SU-DHL-6 (cell line): ENCODE measurements at regions not wholly inside any gene's neighbourhood (a gene's known extent, or its start where the extent isn't known, plus 50 kb on each side); places are given as distances from the start of the nearest gene placed in this dataset.
A peak's percentile ranks its signal among the peaks of the same experiment; 100 is the strongest.
"Not testable (repeated sequence)": the region's sequence is repeated elsewhere in the genome, so short reads cannot be mapped to it uniquely, and the experiment has no call there.

ENCODE experiments used
- H2AFZ ChIP-seq: fragments of 200-600 bp; sonication (generic); 2 replicates; pipeline ENCODE4 v1.6.1; 2014; ENCODE audit warnings: low read depth, mild to moderate bottlenecking, moderate library complexity, mixed read lengths, antibody characterized with exemption, low read length; ENCODE audit not compliant: severe bottlenecking
- H3F3A ChIP-seq: fragments of 200-600 bp; shearing (Covaris generic); 2 replicates; pipeline ENCODE4 v1.6.0; 2016; ENCODE audit warnings: antibody characterized with exemption, mild to moderate bottlenecking; ENCODE audit not compliant: insufficient read depth
- H3K27ac ChIP-seq: fragments of 200-600 bp; sonication (generic); 2 replicates; pipeline ENCODE4 v1.5.1; 2016; ENCODE audit warnings: low read depth, mild to moderate bottlenecking, low read length, moderate library complexity, mixed read lengths
- H3K27me3 ChIP-seq: fragments of 200-600 bp; sonication (generic), shearing (Covaris generic); 2 replicates; pipeline ENCODE4 v1.6.0; 2014; ENCODE audit warnings: mild to moderate bottlenecking, low read length
- H3K36me3 ChIP-seq: fragments of 200-600 bp; sonication (generic); 2 replicates; pipeline ENCODE4 v1.6.1; 2014; ENCODE audit warnings: mild to moderate bottlenecking, low read length, mixed read lengths
- H3K4me2 ChIP-seq: fragments of 300-600, 200-600 bp; shearing (Covaris generic), sonication (generic); 2 replicates; pipeline ENCODE4 v1.6.0; 2014; ENCODE audit warnings: low read length, low read depth, mild to moderate bottlenecking; ENCODE audit not compliant: poor library complexity, severe bottlenecking
- H3K4me3 ChIP-seq: fragments of 200-600 bp; sonication (generic); 2 replicates; pipeline ENCODE4 v1.5.1; 2014; ENCODE audit warnings: antibody characterized with exemption, low read length, mild to moderate bottlenecking, mixed read lengths; ENCODE audit not compliant: insufficient read depth, poor library complexity, severe bottlenecking
- H3K79me2 ChIP-seq: fragments of 200-600 bp; sonication (generic); 2 replicates; pipeline ENCODE4 v1.6.1; 2014; ENCODE audit warnings: mild to moderate bottlenecking, low read length, moderate library complexity; ENCODE audit not compliant: insufficient read depth
- H3K9ac ChIP-seq: fragments of 200-600 bp; sonication (generic); 2 replicates; pipeline ENCODE4 v1.7.0; 2014; ENCODE audit warnings: mild to moderate bottlenecking, low read length
- H3K9me2 ChIP-seq: fragments of 200-600 bp; sonication (generic); replicated peaks from 2 replicates; pipeline ENCODE4 v1.6.1; 2014; ENCODE audit warnings: low read length; ENCODE audit not compliant: insufficient read depth
- H3K9me3 ChIP-seq: fragments of 200-600 bp; sonication (generic); 2 replicates; pipeline ENCODE4 v1.6.1; 2014; ENCODE audit warnings: low read length, mixed read lengths; ENCODE audit not compliant: insufficient read depth
- H4K20me1 ChIP-seq: fragments of 200-600 bp; sonication (generic); 2 replicates; pipeline ENCODE4 v1.6.1; 2014; ENCODE audit warnings: low read depth, mild to moderate bottlenecking, antibody characterized with exemption, low read length, moderate library complexity, mixed read lengths
- CTCF ChIP-seq: fragments of 200-600 bp; sonication (generic); IDR thresholded peaks from one replicate; pipeline ENCODE4 v1.5.1; 2017; ENCODE audit warnings: antibody characterized with exemption, mild to moderate bottlenecking, low read length, moderate library complexity; ENCODE audit not compliant: insufficient read depth, poor library complexity, severe bottlenecking
- EZH2phosphoT487 ChIP-seq: fragments of 200-600 bp; sonication (generic), shearing (Covaris generic); conservative IDR thresholded peaks from 2 replicates; pipeline ENCODE4 v1.6.1; 2018; ENCODE audit warnings: mild to moderate bottlenecking, antibody characterized with exemption, low read length, moderate library complexity, mixed read lengths

GRCh38 chr15:77915261-77915960, 162.1 kb downstream of the TBC1D2B start:
- TF ChIP-seq CTCF (no peak), EZH2phosphoT487 (no peak)

GRCh38 chr15:77914531-77914930, 163.0 kb downstream of the TBC1D2B start:
- not testable (repeated sequence) for H3K27ac ChIP-seq, H3K9ac ChIP-seq, H3F3A ChIP-seq, H3K27me3 ChIP-seq, H2AFZ ChIP-seq, H3K79me2 ChIP-seq, H3K36me3 ChIP-seq, H3K4me3 ChIP-seq, H4K20me1 ChIP-seq, H3K9me2 ChIP-seq, H3K9me3 ChIP-seq, H3K4me2 ChIP-seq

More at GRCh38 chr15:77915261-77915960, 162.1 kb downstream of the TBC1D2B start:
- Histone ChIP-seq H3K9me2 (no peaks in the 10 kb centered on the region), H3K27me3 (no peaks in the 10 kb centered on the region), H3K4me2 (no peak overlapping the region), H4K20me1 (no peaks in the 10 kb centered on the region), H3F3A (no peaks in the 10 kb centered on the region), H2AFZ (no peak overlapping the region), H3K9ac (no peak overlapping the region), H3K27ac (no peak overlapping the region), H3K4me3 (no peak overlapping the region), H3K36me3 (no peaks in the 10 kb centered on the region), H3K79me2 (no peaks in the 10 kb centered on the region), H3K9me3 (no peaks in the 10 kb centered on the region)

DNA sequence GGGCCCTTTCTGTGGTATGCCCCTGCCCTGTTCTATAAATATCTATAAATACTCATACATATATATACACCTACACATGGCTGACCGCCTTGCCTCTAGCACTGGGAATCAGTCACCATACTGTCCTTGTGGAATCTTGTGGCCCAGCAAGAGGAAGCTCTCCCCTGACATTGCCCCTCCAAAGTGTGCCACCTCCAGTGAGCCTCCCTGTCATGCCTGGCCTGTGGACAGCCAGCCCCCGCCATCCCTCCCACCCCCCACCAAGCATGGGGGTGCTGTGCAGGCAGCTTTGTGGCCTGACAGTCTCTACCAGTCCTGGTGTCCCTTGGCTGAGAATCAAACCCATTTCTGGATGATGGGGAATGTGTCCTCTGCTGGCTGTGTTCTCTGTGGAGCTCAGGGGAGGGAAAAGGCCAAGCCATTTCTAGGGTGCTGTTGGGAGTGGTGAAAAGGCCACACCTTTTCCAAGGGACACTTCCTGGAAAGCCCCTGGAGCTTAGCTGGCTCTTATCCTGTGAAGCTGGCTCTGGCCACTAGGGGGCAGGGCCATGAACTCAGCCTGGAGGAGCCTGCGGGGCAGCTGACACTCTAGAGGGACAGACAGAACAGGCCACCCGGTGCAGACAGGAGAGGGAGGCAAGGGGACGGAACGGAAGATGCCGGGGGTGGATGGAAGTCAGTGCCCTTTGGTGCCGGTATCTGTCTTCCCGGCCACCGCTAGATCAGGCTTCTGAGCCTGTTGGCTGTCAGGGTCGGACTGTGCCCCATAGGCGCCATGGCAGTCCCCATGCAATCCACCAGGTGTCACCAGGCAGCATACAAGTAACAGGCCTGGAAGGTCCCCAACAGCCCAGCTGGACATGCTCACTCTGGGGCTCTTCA, 167.2 kb downstream of the TBC1D2B start:
- H3K9me2 ChIP-seq, H4K20me1 ChIP-seq, H3K9me3 ChIP-seq, H3F3A ChIP-seq, H3K36me3 ChIP-seq, H3K79me2 ChIP-seq, H3K27ac ChIP-seq, H3K27me3 ChIP-seq: not testable (repeated sequence)
- Histone ChIP-seq H3K4me3 (peak overlapping the region; percentile 37), H3K4me2 (peak overlapping the region; percentile 65), H2AFZ (peak overlapping the region; percentile 88), H3K9ac (peak overlapping the region; percentile 48; the same call in 1 of the 2 replicates)
- TF ChIP-seq CTCF, result peak; percentile 87
